NCI-H2107 treated with DMSO at 0.1 percent for 48 hours (cell line): ENCODE measurements at regions not wholly inside any gene's neighbourhood (a gene's known extent, or its start where the extent isn't known, plus 50 kb on each side); places are given as distances from the start of the nearest gene placed in this dataset.

Experiments
- DNase-seq: peaks from one replicate; lab custom pipeline; 2025; ENCODE audit not compliant: unreplicated experiment; lab: John Stamatoyannopoulos, UW

GRCh38 chr3:20916951-20917606 lies 731.1 kb upstream of the SGO1 start:
- DNase-seq, result no peak

- no peak for DNase-seq
Measured at GRCh38 chr3:20914310-20914709, 728.3 kb upstream of the SGO1 start.

DNA sequence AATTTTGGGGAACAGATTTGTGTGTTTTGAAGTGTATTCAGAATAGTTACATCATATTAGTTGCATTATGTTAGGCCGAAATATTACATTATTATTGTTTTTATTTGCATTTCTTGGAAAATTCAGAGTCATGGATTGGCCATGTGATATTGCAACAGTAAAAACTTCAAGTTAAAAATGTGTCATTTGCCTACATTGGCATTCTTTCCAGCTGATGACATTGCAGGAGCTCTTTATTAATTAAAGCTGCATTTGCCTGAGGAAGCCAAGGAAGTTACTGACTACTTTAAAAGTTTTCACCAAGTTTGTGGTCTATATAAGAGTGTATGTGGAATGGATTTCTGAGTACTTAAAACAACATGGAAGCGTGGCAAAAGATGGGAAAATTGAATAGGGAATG lies 726.4 kb upstream of the SGO1 start:
- no peak for DNase-seq

DNA sequence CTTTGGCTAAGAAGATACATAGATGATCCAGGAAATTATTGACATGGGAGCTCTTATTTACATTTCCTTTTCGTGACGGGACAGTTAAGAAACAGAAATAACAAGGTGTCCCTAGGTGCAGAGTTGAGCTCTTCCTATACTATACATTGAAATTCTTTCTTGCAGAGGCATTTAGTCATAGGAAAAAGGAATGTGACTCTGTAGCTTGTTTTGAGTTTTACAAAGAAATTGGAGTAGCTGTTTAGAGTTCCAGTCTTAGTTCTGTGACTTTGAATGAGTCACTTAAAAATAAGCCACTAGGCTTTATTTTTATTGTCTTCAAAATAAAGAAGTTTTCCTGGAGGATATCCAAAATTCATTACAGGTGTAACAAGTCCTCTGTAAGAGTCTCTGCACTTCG lies 723.5 kb upstream of the SGO1 start:
- DNase-seq, result no peak

- DNase-seq, result no peak
Measured at GRCh38 chr3:20905210-20905805, 719.3 kb upstream of the SGO1 start.

GRCh38 chr3:20904671-20905070 lies 718.7 kb upstream of the SGO1 start:
- DNase-seq, result no peak

GRCh38 chr3:20898962-20899361 lies 713.0 kb upstream of the SGO1 start:
- DNase-seq, result no peak

DNA sequence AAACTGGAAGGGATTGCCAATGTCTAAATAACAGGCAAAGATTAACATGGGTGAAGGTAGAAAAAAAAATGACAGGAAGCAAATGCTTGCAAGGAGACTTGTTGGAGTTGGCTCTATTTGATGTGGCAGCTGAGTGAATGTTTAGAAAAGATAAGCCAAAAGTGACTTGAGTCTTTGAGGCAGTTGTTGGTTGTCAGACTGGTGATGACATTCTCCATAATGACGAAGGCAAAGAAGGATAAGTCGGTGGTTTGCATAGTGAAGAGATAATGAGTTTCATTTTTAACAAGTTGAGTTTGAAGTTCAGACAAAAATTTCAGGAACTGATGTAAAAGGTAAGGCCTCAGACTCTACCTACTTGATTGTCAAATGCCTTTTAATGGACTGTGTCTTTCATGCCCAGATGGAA lies 704.1 kb upstream of the SGO1 start:
- no peak for DNase-seq

- DNase-seq, result no peak
Measured at GRCh38 chr3:20878691-20879090, 692.7 kb upstream of the SGO1 start.

DNA sequence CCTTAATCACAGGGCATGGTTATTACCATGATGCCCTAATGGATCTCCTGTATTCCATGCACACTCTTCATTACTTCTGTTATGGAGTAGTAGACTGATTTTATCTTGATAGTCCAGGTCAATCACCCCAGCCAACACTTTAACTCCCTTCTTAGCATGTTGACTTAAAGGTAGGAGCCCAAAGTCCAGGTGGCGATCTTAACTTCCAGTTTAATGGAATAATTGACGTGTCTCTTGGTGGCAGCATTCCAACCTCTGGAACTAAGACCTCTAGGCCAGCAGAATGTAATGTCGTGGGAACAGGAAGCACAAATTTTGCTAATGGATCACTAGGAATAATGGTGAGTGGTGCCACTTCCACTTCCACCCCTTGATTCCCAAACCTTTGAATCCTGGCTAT lies 687.2 kb upstream of the SGO1 start:
- DNase-seq, result no peak

- DNase-seq, result no peak
Measured at GRCh38 chr3:20870106-20870899, 684.3 kb upstream of the SGO1 start.

DNA sequence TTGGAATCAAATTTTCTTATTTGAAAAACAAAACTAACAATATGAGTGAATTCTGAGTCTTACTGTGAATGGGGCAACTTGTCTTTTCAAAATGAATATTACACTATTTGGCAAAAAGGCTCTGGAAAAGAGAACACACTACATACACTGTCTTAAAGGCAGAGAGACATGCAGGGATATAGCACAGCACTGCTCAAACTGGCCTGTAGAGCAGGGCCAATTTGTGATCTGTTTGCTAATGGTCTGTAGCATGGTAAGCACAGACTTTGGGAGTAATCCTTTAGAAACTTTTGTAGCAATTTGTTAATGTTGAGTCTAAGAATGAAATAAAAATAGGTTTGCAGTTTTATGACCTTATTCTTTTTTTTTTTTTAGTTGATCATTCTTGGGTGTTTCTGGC lies 679.8 kb upstream of the SGO1 start:
- no peak for DNase-seq

GRCh38 chr3:20861454-20861853 lies 675.4 kb upstream of the SGO1 start:
- no peak for DNase-seq

DNA sequence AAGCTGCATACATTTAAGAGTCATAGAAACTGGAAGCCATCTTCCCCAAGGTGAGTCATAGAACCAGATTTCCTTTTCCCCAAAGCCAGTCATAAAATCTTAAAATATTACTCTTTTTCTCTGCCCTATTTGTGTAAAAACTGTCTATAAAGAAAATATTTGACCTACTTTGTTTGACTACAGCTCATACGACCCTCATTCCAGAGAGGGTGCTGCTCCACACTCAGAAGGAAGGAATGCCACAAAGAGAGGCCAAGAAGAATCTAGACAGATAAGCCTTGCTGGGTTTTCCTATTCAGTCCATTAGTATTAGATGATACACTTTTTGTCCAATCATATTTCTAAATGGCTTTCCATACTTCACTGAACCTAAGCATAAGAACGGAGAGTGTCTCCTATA lies 671.6 kb upstream of the SGO1 start:
- no peak for DNase-seq

GRCh38 chr3:20853890-20854289 lies 667.9 kb upstream of the SGO1 start:
- DNase-seq, result no peak

- DNase-seq, result no peak
Measured at GRCh38 chr3:20852712-20853111, 666.7 kb upstream of the SGO1 start.

DNA sequence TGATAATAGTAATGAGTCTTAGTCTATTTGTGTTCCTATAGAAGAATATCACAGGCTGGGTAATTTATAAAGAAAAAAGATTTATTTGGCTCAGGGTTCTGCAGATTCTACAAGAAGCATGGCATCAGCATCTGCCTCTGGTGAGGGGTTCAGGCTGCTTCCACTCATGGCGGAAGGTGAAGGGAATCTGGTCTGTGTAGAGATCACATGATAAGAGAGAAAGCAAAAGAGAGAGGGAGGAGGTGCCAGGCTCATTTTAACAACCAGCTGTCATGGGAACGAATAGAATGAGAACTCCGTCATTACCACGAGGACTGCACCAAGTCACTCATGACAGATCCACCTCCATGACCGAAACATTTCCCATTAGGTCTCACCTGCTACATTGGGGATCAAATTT lies 664.0 kb upstream of the SGO1 start:
- DNase-seq, result no peak

DNA sequence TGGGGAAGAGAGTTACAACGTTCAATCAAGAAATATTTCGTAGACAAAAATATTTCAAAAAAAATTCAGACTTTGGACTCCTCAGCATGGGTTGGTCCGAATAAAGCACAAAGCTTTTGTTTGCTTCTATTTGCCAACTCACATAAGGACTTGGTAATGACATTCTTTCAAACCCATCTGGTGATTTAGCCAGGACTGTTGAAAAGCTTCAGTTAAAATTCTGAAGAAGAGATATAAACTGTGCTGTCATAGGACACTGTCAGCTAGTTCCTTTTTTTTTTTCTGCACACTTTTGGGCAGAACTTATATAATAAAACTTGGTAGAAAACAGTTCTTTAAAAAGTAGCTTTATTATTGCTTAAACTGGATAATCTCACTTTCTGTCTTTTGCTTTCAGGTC lies 660.8 kb upstream of the SGO1 start:
- no peak for DNase-seq

- DNase-seq, result no peak
Measured at GRCh38 chr3:20846066-20846465, 660.1 kb upstream of the SGO1 start.

- no peak for DNase-seq
Measured at GRCh38 chr3:20844851-20845250, 658.8 kb upstream of the SGO1 start.

- no peak for DNase-seq
Measured at GRCh38 chr3:20842594-20843436, 656.8 kb upstream of the SGO1 start.

DNA sequence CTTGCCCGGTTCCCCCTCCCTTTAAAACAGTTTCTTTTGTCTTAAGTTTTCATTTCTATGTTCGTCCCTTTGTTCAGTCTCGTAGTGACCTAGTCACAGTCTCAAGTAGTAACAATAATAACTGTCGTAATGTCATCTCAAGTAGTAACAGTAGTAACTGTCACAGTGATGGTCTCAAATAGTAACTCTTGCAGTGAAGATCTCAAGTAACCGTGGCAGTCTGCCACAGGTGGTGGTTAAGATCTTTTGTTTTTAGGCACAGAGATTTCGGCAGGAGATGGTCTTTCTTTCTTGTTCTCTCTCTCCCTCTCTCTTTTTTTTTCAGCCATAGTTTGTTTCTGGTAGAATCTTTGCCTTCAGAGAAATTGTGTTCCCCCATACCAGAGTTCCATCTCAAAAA lies 656.0 kb upstream of the SGO1 start:
- DNase-seq, result no peak
